GM23338 (cell line): ENCODE measurements at regions not wholly inside any gene's neighbourhood (a gene's known extent, or its start where the extent isn't known, plus 50 kb on each side); places are given as distances from the start of the nearest gene placed in this dataset.

Source experiments
- ATAC-seq: fragments of 200-7000 bp; cut with Tn5 transposase; 3 replicates; pipeline ENCODE4 v1.9.1; 2020
- DNase-seq: peaks from one replicate; pipeline ENCODE4 v3.0.0-alpha.2; 2015; ENCODE audit warnings: low spot score
- H2AFZ ChIP-seq: fragments of 200-600 bp; sonication (generic); 2 replicates; pipeline ENCODE4 v1.8.0; 2016; ENCODE audit warnings: antibody characterized with exemption, mild to moderate bottlenecking, moderate library complexity
- H3F3A ChIP-seq: fragments of 200-600 bp; sonication (generic); replicated peaks from 2 replicates; pipeline ENCODE4 v1.8.0; 2017; ENCODE audit warnings: antibody characterized with exemption, mixed run types, low read depth
- H3K27ac ChIP-seq: fragments of 200-600 bp; sonication (generic); 2 replicates; pipeline ENCODE4 v1.6.1; 2016; ENCODE audit warnings: low read depth
- H3K27me3 ChIP-seq: fragments of 200-600 bp; sonication (generic); 2 replicates; pipeline ENCODE4 v1.8.0; 2016; ENCODE audit warnings: mild to moderate bottlenecking, mixed run types, moderate library complexity; ENCODE audit not compliant: insufficient read depth
- H3K36me3 ChIP-seq: fragments of 200-600 bp; sonication (generic); 2 replicates; pipeline ENCODE4 v1.8.0; 2016; ENCODE audit warnings: mild to moderate bottlenecking; ENCODE audit not compliant: insufficient read depth
- H3K4me1 ChIP-seq: fragments of 200-600 bp; sonication (generic); 2 replicates; pipeline ENCODE4 v1.8.0; 2016; ENCODE audit warnings: mild to moderate bottlenecking, moderate library complexity; ENCODE audit not compliant: insufficient read depth
- H3K4me2 ChIP-seq: fragments of 200-600 bp; sonication (generic); 2 replicates; pipeline ENCODE4 v1.7.1; 2017; ENCODE audit warnings: mixed run types
- H3K4me3 ChIP-seq: fragments of 200-600 bp; sonication (generic); 2 replicates; pipeline ENCODE4 v1.6.1; 2016; ENCODE audit warnings: mixed run types
- H3K79me2 ChIP-seq: fragments of 200-600 bp; sonication (generic); replicated peaks from 2 replicates; pipeline ENCODE4 v1.8.0; 2017; ENCODE audit warnings: mild to moderate bottlenecking; ENCODE audit not compliant: insufficient read depth
- H3K9me2 ChIP-seq: fragments of 200-600 bp; sonication (generic); 2 replicates; pipeline ENCODE4 v1.8.0; 2017; ENCODE audit not compliant: insufficient read depth
- H4K20me1 ChIP-seq: fragments of 200-600 bp; sonication (generic); replicated peaks from 2 replicates; pipeline ENCODE4 v1.8.0; 2017; ENCODE audit warnings: mild to moderate bottlenecking; ENCODE audit not compliant: insufficient read depth
- H3K27ac Mint-ChIP-seq: 2 replicates; pipeline ENCODE4 v1.8.0; 2020; ENCODE audit warnings: inconsistent platforms, mild to moderate bottlenecking, moderate library complexity, mixed read lengths
- H3K27me3 Mint-ChIP-seq: 3 replicates; pipeline ENCODE4 v1.8.0; 2022; ENCODE audit warnings: low read depth, mild to moderate bottlenecking, moderate library complexity, mixed read lengths, inconsistent platforms; ENCODE audit not compliant: insufficient read depth, poor library complexity
- H3K36me3 Mint-ChIP-seq: 3 replicates; pipeline ENCODE4 v1.8.0; 2021; ENCODE audit warnings: low read depth, mild to moderate bottlenecking, inconsistent platforms, moderate library complexity, mixed read lengths
- H3K4me1 Mint-ChIP-seq: 3 replicates; pipeline ENCODE4 v1.8.0; 2020; ENCODE audit warnings: mild to moderate bottlenecking, inconsistent platforms, mixed read lengths
- H3K4me3 Mint-ChIP-seq: 3 replicates; pipeline ENCODE4 v1.8.0; 2021; ENCODE audit warnings: moderate library complexity, mild to moderate bottlenecking, inconsistent platforms, mixed read lengths
- H3K9me3 Mint-ChIP-seq: 3 replicates; pipeline ENCODE4 v1.8.0; 2020; ENCODE audit warnings: moderate library complexity, mild to moderate bottlenecking, inconsistent platforms, mixed read lengths
- ZNF114 ChIP-seq: fragments of 250-450 bp; sonication (Bioruptor Pico); IDR thresholded peaks from 2 replicates; pipeline ENCODE4 v1.5.0; 2020; ENCODE audit warnings: mild to moderate bottlenecking, moderate library complexity
- TF ChIP-seq, protein P1 (sequence below): fragments of 250-450 bp; sonication (Bioruptor Pico); IDR thresholded peaks from 2 replicates; pipeline ENCODE4 v1.5.0; 2020; ENCODE audit warnings: mild to moderate bottlenecking, moderate library complexity
- TF ChIP-seq, protein P2 (sequence below): IDR thresholded peaks from 2 replicates; pipeline ENCODE4 v1.6.1; 2016; ENCODE audit warnings: antibody characterized with exemption

GRCh38 chr6:11475016-11475415 is 62.5 kb upstream of the TMEM170B start (continued):
- TF ChIP-seq, protein P1, sequence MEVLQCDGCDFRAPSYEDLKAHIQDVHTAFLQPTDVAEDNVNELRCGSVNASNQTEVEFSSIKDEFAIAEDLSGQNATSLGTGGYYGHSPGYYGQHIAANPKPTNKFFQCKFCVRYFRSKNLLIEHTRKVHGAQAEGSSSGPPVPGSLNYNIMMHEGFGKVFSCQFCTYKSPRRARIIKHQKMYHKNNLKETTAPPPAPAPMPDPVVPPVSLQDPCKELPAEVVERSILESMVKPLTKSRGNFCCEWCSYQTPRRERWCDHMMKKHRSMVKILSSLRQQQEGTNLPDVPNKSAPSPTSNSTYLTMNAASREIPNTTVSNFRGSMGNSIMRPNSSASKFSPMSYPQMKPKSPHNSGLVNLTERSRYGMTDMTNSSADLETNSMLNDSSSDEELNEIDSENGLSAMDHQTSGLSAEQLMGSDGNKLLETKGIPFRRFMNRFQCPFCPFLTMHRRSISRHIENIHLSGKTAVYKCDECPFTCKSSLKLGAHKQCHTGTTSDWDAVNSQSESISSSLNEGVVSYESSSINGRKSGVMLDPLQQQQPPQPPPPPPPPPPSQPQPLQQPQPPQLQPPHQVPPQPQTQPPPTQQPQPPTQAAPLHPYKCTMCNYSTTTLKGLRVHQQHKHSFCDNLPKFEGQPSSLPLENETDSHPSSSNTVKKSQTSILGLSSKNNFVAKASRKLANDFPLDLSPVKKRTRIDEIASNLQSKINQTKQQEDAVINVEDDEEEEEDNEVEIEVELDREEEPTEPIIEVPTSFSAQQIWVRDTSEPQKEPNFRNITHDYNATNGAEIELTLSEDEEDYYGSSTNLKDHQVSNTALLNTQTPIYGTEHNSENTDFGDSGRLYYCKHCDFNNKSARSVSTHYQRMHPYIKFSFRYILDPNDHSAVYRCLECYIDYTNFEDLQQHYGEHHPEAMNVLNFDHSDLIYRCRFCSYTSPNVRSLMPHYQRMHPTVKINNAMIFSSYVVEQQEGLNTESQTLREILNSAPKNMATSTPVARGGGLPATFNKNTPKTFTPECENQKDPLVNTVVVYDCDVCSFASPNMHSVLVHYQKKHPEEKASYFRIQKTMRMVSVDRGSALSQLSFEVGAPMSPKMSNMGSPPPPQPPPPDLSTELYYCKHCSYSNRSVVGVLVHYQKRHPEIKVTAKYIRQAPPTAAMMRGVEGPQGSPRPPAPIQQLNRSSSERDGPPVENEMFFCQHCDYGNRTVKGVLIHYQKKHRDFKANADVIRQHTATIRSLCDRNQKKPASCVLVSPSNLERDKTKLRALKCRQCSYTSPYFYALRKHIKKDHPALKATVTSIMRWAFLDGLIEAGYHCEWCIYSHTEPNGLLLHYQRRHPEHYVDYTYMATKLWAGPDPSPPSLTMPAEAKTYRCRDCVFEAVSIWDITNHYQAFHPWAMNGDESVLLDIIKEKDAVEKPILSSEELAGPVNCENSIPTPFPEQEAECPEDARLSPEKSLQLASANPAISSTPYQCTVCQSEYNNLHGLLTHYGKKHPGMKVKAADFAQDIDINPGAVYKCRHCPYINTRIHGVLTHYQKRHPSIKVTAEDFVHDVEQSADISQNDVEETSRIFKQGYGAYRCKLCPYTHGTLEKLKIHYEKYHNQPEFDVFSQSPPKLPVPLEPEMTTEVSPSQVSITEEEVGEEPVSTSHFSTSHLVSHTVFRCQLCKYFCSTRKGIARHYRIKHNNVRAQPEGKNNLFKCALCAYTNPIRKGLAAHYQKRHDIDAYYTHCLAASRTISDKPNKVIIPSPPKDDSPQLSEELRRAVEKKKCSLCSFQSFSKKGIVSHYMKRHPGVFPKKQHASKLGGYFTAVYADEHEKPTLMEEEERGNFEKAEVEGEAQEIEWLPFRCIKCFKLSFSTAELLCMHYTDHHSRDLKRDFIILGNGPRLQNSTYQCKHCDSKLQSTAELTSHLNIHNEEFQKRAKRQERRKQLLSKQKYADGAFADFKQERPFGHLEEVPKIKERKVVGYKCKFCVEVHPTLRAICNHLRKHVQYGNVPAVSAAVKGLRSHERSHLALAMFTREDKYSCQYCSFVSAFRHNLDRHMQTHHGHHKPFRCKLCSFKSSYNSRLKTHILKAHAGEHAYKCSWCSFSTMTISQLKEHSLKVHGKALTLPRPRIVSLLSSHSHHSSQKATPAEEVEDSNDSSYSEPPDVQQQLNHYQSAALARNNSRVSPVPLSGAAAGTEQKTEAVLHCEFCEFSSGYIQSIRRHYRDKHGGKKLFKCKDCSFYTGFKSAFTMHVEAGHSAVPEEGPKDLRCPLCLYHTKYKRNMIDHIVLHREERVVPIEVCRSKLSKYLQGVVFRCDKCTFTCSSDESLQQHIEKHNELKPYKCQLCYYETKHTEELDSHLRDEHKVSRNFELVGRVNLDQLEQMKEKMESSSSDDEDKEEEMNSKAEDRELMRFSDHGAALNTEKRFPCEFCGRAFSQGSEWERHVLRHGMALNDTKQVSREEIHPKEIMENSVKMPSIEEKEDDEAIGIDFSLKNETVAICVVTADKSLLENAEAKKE, result no peak
- TF ChIP-seq, protein P2, sequence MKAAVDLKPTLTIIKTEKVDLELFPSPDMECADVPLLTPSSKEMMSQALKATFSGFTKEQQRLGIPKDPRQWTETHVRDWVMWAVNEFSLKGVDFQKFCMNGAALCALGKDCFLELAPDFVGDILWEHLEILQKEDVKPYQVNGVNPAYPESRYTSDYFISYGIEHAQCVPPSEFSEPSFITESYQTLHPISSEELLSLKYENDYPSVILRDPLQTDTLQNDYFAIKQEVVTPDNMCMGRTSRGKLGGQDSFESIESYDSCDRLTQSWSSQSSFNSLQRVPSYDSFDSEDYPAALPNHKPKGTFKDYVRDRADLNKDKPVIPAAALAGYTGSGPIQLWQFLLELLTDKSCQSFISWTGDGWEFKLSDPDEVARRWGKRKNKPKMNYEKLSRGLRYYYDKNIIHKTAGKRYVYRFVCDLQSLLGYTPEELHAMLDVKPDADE, result no peak

- Histone ChIP-seq H3K79me2 (no peaks in the 10 kb centered on the region), H3K9me2 (peaks cover 6% of the 10 kb centered on the region), H3K27me3 (no peaks in the 10 kb centered on the region), H3K4me3 (no peak overlapping the region), H3K27ac (no peak overlapping the region), H3K4me2 (no peak overlapping the region), H4K20me1 (no peaks in the 10 kb centered on the region), H3K36me3 (no peaks in the 10 kb centered on the region; the same call in 1 of the 2 replicates), H3K4me1 (no peaks in the 10 kb centered on the region), H2AFZ (no peak overlapping the region), H3F3A (no peaks in the 10 kb centered on the region)
- Mint-ChIP-seq H3K27me3 (peaks cover 4% of the 10 kb centered on the region), H3K9me3 (no peaks in the 10 kb centered on the region), H3K4me1 (no peaks in the 10 kb centered on the region), H3K4me3 (no peak overlapping the region), H3K27ac (no peak overlapping the region), H3K36me3 (no peaks in the 10 kb centered on the region)
- ATAC-seq (no peak), DNase-seq (no peak)
- TF ChIP-seq ZNF114 (CRISPR knock-in tag), result no peak
These were observed 64.4 kb upstream of the TMEM170B start for GRCh38 chr6:11473008-11473740.
